DMS53 treated with DMSO at 0.1 percent for 48 hours (cell line): ENCODE measurements at regions not wholly inside any gene's neighbourhood (a gene's known extent, or its start where the extent isn't known, plus 50 kb on each side); places are given as distances from the start of the nearest gene placed in this dataset.

Experiments used
- DNase-seq: peaks from one replicate; lab custom pipeline; 2025; ENCODE audit not compliant: unreplicated experiment; lab: John Stamatoyannopoulos, UW

- no peak for DNase-seq
Measured at GRCh38 chr2:191514613-191515012, 163.3 kb upstream of the NABP1 start.

GRCh38 chr2:191515551-191515950, 162.4 kb upstream of the NABP1 start:
- DNase-seq, result no peak

GRCh38 chr2:191516260-191516659, 161.7 kb upstream of the NABP1 start:
- no peak for DNase-seq

GRCh38 chr2:191521608-191522208, 156.2 kb upstream of the NABP1 start:
- peak; percentile 30 for DNase-seq

- DNase-seq, result no peak
Measured at GRCh38 chr2:191522478-191523120, 155.3 kb upstream of the NABP1 start.

GRCh38 chr2:191526091-191526490, 151.8 kb upstream of the NABP1 start:
- no peak for DNase-seq

GRCh38 chr2:191526536-191526935, 151.4 kb upstream of the NABP1 start:
- no peak for DNase-seq

- no peak for DNase-seq
Measured at GRCh38 chr2:191526953-191527556, 150.9 kb upstream of the NABP1 start.

- DNase-seq, result no peak
Measured at GRCh38 chr2:191530618-191531017, 147.3 kb upstream of the NABP1 start.

- DNase-seq, result no peak
Measured at GRCh38 chr2:191533693-191534180, 144.2 kb upstream of the NABP1 start.

- DNase-seq, result no peak
Measured at GRCh38 chr2:191537921-191538320, 140.0 kb upstream of the NABP1 start.

GRCh38 chr2:191538334-191538903, 139.5 kb upstream of the NABP1 start:
- DNase-seq, result no peak

- peak; percentile 23 for DNase-seq
Measured at GRCh38 chr2:191539068-191539467, 138.9 kb upstream of the NABP1 start.

- no peak for DNase-seq
Measured at GRCh38 chr2:191540681-191541080, 137.3 kb upstream of the NABP1 start.

- DNase-seq, result no peak
Measured at GRCh38 chr2:191543708-191544107, 134.2 kb upstream of the NABP1 start.

GRCh38 chr2:191544461-191545062, 133.4 kb upstream of the NABP1 start:
- DNase-seq, result no peak

- DNase-seq, result no peak
Measured at GRCh38 chr2:191545361-191545760, 132.6 kb upstream of the NABP1 start.

- peak; percentile 12 for DNase-seq
Measured at GRCh38 chr2:191552066-191552465, 125.9 kb upstream of the NABP1 start.

GRCh38 chr2:191554240-191554639, 123.7 kb upstream of the NABP1 start:
- DNase-seq, result no peak

- DNase-seq, result peak; percentile 71
Measured at GRCh38 chr2:191555092-191555742, 122.7 kb upstream of the NABP1 start.

GRCh38 chr2:191556463-191556862, 121.5 kb upstream of the NABP1 start:
- DNase-seq, result no peak
